Fibroblast of peridontal ligament (primary cell): ENCODE measurements at regions not wholly inside any gene's neighbourhood (a gene's known extent, or its start where the extent isn't known, plus 50 kb on each side); places are given as distances from the start of the nearest gene placed in this dataset.
"Not testable (repeated sequence)": the region's sequence is repeated elsewhere in the genome, so short reads cannot be mapped to it uniquely, and the experiment has no call there.

Source experiments
- DNase-seq: peaks from one replicate; pipeline ENCODE4 v3.0.0-alpha.2; 2010; ENCODE audit errors: extremely low read depth

DNA sequence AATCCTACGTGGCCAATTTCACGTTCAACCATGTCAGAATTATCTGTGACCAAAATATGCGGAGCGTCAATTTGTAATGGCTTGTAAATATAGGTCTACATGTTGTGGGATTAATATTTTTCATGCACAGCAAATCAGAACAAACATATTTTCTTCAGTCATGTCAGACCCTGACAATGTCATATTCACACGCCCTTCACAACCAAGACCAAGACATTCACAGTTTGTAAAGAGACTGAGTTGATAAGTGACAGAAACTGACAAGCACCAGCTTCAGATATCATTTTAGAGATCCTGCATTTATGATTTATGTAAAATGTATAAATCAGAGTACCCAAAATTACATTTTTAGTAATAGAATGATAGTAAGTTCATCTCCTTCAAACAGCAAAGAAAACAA, 57.3 kb upstream of the NOVA1 start:
- DNase-seq: no peak

DNA sequence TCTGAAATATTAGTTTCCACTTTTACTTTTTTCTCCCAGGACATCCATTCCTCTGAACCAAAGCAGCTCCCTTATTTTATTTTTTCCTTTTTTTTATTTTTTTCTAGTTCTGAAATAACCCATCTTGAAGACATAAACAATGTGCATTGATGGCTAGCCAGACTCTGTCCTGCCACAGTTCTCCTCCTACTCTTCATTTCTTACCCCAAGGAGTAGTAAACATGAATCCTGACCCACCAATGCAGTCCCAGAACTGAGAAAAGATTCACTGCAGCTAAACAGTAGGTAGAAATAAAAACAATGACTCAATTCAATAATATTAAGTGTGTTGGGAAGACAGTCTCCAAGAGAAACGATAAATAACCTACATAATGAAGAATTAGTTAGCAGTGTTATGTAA, 65.7 kb upstream of the NOVA1 start:
- no peak for DNase-seq

DNA sequence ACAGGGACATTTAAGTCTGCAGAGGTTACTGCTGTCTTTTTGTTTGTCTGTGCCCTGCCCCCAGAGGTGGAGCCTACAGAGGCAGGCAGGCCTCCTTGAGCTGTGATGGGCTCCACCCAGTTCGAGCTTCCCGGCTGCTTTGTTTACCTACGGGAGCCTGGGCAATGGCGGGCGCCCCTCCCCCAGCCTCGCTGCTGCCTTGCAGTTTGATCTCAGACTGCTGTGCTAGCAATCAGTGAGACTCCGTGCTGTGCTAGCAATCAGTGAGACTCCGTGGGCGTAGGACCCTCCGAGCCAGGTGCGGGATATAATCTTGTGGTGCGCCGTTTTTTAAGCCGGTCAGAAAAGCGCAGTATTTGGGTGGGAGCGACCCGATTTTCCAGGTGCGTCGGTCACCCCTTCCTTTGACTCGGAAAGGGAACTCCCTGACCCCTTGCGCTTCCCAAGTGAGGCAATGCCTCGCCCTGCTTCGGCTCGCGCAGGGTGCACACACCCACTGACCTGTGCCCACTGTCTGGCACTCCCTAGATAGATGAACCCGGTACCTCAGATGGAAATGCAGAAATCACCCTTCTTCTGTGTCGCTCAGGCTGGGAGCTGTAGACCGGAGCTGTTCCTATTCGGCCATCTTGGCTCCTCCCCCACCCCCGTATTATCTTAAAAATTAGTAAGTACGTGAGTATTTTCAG, 81.0 kb upstream of the NOVA1 start:
- DNase-seq: not testable (repeated sequence)

DNA sequence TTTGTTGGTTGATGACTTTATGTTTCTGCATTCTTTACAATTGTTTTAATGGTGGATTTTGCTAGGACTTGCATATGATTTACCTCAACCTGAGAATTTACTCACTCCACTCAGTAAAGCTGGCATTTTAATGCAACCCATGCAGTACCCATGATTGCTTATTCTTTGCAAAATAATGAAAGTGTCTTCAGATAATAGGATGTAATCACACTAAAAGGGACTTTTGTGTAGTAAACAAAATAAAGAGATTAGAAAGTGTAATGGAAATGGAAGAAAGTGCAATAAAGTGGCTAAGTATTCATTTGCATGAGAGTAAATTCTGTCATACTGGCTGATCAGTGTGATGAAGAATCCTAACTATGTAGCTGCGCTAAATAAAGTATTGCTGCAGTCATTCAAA, 87.6 kb upstream of the NOVA1 start:
- no peak for DNase-seq

- DNase-seq: no peak
Observed at GRCh38 chr14:26687301-26687837, 89.5 kb upstream of the NOVA1 start.

DNA sequence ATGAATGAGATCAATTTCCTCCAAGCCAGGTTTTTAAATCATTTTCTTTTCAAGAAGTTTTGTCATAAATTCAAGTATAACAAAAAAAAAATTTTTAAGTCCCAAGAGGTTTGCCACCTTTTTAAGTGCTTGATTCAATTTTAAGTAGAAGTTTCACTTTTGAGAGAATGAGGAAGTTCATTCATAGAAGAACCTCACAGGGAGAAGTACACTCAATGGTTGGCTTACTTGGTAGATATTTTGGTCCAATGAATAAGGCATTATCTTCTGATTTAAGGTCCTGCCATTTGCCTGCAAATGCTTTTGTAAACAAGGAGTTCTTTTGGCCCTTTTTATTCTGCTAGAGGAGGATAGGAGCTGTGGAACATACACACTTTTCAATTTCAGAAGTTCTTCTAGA, 96.7 kb upstream of the NOVA1 start:
- DNase-seq: no peak

- peak; percentile 57 for DNase-seq
Observed at GRCh38 chr14:26702721-26703230, 104.9 kb upstream of the NOVA1 start.

DNA sequence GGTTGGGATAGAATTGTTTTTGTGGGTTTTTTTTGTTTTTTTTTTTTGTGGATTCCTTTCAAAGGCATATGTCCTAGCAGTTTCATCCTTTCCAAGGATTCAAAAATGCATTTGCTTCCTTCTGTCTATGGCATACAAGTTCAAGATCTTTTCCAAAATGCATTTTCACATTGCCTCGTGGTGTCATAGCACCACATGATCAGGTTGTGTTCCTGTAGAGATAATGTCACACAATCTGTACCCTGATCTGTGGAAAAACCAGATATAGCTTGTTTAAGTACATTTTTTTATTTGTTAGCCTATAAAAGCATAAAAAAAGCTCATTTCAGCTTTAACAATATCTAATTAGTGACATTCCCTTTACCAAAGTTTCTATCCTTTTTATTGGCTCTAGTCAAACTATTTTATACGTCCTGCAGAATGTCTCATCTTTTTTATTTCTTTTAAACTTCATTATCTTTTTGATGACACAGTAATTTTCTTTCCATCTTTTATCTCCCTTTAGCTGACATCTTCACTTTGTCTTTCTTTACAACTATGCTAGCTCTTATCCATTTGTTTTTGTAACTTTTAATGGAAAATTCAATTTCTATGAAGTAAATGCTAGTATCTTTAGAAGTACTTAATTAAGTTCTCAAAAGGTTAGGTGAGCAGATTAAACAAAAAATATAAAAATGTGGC, 106.0 kb upstream of the NOVA1 start:
- no peak for DNase-seq

GRCh38 chr14:26707234-26707633, 109.4 kb upstream of the NOVA1 start:
- no peak for DNase-seq

- DNase-seq: peak; percentile 56
Observed at GRCh38 chr14:26709019-26709418, 111.2 kb upstream of the NOVA1 start.

DNA sequence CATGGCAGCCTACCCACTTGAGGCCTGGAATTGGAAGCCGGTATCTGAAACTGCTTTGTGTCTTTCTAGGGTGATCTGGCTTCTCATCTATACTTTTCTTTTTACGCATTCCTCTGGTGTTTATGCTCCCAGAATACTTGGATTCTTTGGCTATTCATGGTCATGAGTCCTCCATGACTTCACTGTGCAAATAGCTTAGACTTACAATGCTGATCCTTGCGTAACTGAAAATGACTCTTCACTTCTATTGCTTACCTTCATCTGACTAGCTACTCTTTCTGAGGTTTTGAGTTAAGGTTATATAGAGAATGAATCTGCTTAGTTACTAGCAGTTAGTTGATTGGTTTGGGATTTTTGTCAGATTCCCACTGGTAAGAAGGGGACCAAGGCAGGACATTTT, 121.7 kb upstream of the NOVA1 start:
- DNase-seq: peak; percentile 91

DNA sequence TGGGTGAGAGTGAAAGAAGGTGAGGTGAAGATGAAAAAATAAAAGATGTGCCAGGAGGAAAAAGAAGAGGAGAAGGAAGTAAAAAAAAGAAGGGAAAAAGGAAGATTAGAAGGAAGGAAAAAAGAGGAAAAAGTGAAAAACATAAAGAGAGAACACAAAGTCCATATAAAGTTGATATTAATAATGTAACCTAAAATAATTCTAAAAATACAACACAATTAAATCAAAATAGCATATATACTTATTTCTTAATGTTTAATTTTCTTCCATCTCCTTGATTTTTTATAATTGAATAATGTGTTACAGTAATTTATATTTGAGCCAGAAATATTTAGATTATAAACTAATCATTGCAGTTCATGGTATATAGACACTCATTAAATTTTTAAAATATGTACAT, 124.4 kb upstream of the NOVA1 start:
- no peak for DNase-seq

GRCh38 chr14:26729851-26730250, 132.0 kb upstream of the NOVA1 start:
- DNase-seq: peak; percentile 95

- DNase-seq: peak; percentile 28
Observed at GRCh38 chr14:26730929-26731618, 133.2 kb upstream of the NOVA1 start.

- DNase-seq: no peak
Observed at GRCh38 chr14:26735811-26736210, 138.0 kb upstream of the NOVA1 start.

- peak; percentile 11 for DNase-seq
Observed at GRCh38 chr14:26738571-26738970, 140.7 kb upstream of the NOVA1 start.

DNA sequence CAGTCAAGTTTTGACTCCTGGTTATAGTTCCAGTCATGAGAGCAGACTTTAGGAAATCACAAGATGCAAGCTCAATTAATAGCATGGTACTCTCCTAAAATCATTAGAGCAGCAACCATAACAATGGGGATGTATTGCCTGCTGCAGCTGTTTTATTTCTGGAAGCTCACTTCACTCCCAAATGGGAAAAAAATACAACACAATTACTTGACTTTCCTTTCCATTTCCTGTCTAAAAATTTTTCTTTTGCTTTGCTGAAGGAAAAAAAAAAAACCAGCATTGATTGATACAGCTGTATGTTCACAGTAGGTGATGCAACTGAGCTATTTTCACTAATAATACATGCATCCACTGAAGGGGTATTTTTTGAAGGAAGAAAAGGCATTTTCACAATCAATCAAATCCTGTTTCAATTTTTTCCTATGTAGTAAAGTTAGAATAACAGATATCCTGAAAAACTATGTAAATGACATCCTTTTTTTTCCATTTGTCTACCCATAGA, 143.9 kb upstream of the NOVA1 start:
- no peak for DNase-seq

DNA sequence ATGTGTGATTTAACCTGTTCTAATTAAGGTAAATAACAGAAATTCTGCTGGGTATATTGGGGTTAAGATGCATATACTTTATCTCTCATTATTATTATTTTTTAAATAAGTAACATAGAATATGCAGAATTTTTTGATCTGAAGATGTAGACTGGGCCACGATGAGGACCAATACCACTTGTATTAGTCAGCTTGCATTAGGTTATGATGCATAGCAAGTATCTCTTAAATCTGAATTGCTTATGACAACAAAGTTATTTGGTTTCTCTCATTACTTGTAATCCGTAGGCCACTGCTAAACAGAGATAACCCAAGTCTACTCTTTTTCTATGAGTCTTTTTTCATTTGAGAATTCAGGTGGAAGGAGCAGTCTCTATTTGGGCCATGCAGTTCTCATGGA, 145.5 kb upstream of the NOVA1 start:
- no peak for DNase-seq

DNA sequence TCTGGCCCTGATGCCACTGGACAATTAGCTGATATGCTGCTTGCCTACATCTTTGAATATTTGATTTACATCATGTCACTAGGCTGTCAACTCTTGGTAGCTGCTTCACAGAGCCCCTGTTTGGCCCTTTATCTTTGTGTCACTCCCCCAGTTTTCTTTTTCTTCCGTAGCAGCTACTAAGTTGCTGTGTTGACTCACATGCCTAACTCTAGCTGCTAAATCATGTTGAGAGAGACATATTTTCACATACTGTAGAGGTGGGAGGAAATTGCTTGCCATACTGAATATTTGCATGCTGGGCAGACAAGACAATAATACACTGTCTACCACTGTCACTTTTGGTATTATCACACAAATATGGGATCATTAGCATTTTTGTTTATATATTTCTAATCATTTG, 147.1 kb upstream of the NOVA1 start:
- DNase-seq: no peak

GRCh38 chr14:26761532-26761931, 163.7 kb upstream of the NOVA1 start:
- no peak for DNase-seq

GRCh38 chr14:26765301-26765700, 167.5 kb upstream of the NOVA1 start:
- no peak for DNase-seq

DNA sequence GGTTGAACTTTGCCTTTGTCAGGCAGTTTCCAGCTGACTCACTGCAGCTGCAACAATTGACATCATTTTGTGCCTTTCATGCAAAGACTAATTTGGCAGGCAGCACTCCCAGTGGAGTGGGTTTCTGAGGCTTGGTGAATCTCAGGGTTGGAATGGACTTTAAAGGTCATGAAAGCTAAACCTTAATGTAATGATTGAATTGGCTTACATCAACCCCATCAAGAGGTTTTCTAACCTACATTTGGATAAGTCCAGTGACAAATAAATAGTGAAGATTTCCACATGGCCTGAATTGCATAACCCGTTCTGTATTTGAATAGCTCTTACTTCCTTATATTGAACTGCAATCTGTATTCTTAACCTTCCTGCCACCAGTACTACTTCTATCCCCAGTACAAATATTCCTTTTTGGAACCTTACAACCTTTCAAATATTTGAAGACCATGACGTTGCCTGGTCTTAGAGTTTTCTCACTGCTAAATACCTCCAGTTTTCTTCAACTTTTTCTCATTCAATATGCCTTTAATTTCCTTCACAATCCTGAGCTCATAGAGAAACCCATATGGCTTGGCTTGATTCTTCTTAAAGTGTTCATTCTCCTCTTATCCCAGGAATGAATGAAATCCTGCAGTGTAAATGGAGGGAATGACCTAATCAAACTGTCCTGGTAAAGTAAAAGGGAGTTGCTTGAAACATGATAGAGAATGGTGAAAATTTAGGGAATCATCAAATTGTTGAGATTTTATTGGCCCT, 168.1 kb upstream of the NOVA1 start:
- peak; percentile 100 for DNase-seq
